ENCODE measurements at regions not wholly inside any gene's neighbourhood (a gene's known extent, or its start where the extent isn't known, plus 50 kb on each side); places are given as distances from the start of the nearest gene placed in this dataset.

- intact Hi-C loops (cut with DNase I; ENCODE audit: low total_unique reads) = no loop called here
- Histone ChIP-seq H3K9me3 (no peaks in the 10 kb centered on the region), H3K27ac (no peak overlapping the region), H3K36me3 (no peaks in the 10 kb centered on the region), H3K4me3 (no peak overlapping the region), H3K27me3 (peaks cover 0 to 4% of the 10 kb centered on the region in 2 donors), H3K4me1 (no peaks in the 10 kb centered on the region)
- no peak for DNase-seq (ENCODE audit: low spot score in 2 of 2)
- TF ChIP-seq POLR2A (IDR thresholded peaks at IDR 0.05) (no peak), POLR2AphosphoS5 (IDR thresholded peaks at IDR 0.05) (no peak), CTCF (IDR thresholded peaks at IDR 0.05) (no peak)
Measured at GRCh38 chr2:45093181-45093580, 83.9 kb upstream of the SIX2 start.

DNA sequence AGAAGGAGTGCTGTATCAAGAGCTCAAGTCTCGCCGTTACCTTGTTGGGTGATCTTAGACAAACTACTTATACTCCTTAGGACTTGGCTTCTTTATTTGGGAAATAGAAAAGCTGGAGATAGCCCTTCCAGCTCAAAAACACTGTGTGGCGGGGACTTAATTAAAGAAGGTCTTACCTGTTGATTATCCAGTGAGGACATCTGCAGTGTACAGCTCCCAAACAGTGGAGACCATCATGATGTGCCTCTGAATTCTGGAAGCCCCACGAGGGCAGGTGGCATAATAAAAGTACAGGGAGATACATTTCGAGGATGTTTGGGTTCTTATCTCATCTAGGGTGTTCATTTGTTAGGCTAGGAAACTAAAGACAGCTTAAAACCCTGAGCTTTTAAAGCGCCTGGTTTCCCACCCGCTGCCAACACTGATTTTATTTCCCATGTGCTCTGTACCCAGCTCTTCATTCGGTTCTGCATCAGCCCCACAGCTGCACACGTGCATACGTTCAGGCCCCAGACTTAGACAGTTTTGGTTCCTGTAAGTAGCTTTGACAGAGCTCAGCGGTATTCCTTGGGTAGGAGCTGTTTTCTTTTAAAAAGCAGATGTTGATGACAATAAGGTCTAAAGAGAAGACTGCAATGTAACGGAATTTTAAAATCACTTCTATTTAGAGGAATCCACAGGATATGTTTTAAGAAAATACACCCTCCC is 80.5 kb upstream of the SIX2 start:
- peaks cover 0 to 4% of the 10 kb centered on the region in 2 donors for H3K27me3 ChIP-seq
- no peaks in the 10 kb centered on the region for H3K4me1 ChIP-seq
- H3K9me3 ChIP-seq = no peaks in the 10 kb centered on the region
- intact Hi-C loops (cut with DNase I; ENCODE audit: low total_unique reads) = no loop called here
- DNase-seq (ENCODE audit: low spot score in 2 of 2) = no peak
- H3K4me3 ChIP-seq = no peak overlapping the region
- no peak overlapping the region for H3K27ac ChIP-seq
- no peak for TF ChIP-seq CTCF (IDR thresholded peaks at IDR 0.05)
- TF ChIP-seq POLR2AphosphoS5 (IDR thresholded peaks at IDR 0.05) = no peak
- no peak for TF ChIP-seq POLR2A (IDR thresholded peaks at IDR 0.05)
- H3K36me3 ChIP-seq = no peaks in the 10 kb centered on the region

DNA sequence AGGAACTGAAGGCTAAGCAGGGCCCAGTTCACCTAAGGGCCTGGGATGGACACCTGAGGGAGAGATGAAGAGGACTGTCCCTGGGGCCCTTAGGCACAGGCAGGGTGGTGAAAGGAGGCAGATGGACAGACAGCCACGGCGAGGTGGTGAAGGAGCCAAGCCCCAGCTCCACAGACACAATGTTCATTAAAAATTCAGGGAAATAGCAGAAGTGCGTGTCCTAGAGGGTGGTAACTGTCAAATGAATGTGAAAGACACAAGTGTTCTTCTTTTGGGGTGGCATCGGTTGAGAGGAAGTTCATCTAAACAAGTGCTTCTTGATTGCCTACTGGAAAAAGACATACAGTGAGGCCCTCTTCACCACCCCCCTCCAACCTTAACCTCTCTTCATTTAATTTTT is 76.2 kb upstream of the SIX2 start:
- H3K4me1 ChIP-seq = no peaks in the 10 kb centered on the region
- no peak overlapping the region for H3K27ac ChIP-seq
- no peaks in the 10 kb centered on the region for H3K27me3 ChIP-seq
- H3K36me3 ChIP-seq = no peaks in the 10 kb centered on the region
- no peaks in the 10 kb centered on the region for H3K9me3 ChIP-seq
- no peak for DNase-seq (ENCODE audit: low spot score in 2 of 2)
- TF ChIP-seq POLR2A (IDR thresholded peaks at IDR 0.05) = no peak
- no peak for TF ChIP-seq POLR2AphosphoS5 (IDR thresholded peaks at IDR 0.05)
- no peak for TF ChIP-seq CTCF (IDR thresholded peaks at IDR 0.05)
- intact Hi-C loops (cut with DNase I; ENCODE audit: low total_unique reads) = no loop called here
- H3K4me3 ChIP-seq = no peak overlapping the region

DNA sequence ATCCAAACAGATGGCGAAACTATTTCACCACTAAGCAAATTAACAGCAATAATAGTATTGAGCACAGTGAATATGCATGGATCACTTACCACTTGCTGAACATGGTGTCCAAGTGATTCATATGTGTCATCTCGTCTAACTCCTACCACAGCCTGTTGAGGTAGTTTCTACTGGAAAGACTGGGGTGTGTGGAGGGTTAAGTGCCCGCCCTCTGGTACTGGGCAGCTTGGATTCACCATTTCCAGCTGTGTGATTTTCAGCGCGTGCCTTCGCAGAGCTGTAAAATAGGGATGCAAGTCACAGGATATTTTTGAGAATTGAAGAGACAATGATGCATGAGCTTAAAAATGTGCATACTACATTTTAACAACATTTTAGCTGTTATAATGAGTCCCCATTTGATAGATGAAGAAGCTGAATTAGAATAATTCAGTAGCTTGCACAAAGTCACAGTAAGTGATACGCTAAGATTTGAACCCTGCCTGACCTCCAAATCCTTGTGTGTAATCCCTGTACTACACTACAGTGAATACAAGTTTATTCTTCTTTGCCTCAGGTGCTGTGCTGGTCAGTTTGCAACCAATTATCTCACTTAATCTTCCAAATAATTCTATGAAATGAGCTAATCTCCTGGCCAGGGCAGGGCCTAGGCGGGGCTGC is 75.2 kb upstream of the SIX2 start:
- DNase-seq (ENCODE audit: low spot score in 2 of 2) = no peak
- intact Hi-C loops (cut with DNase I; ENCODE audit: low total_unique reads) = no loop called here
- no peaks in the 10 kb centered on the region for H3K36me3 ChIP-seq
- no peak overlapping the region for H3K27ac ChIP-seq
- no peak overlapping the region for H3K4me3 ChIP-seq
- H3K4me1 ChIP-seq = no peaks in the 10 kb centered on the region
- no peak for TF ChIP-seq POLR2A (IDR thresholded peaks at IDR 0.05)
- no peak for TF ChIP-seq POLR2AphosphoS5 (IDR thresholded peaks at IDR 0.05)
- no peak for TF ChIP-seq CTCF (IDR thresholded peaks at IDR 0.05)
- no peaks in the 10 kb centered on the region for H3K27me3 ChIP-seq
- no peaks in the 10 kb centered on the region for H3K9me3 ChIP-seq

DNA sequence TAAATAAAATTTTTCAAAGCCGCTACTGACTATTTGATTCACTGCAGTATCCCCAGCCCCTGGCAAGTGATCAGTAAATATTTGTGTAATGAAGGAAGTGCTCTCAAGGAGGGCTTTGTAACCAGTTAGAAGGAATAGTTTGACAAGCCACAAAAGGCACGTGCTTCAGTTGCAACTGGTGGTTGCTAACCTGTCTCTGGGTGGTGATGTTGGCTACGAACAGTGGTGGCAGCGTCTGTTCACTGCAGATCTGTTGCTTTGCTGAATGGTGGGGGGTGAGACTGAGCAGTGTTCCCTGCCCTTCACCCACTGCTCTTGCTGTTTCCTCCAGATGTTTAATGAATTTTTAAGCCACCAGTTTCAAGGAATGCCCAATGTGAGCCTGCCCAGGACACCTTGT is 73.9 kb upstream of the SIX2 start:
- DNase-seq (ENCODE audit: low spot score in 2 of 2) = no peak
- Histone ChIP-seq H3K27me3 (no peaks in the 10 kb centered on the region), H3K36me3 (no peaks in the 10 kb centered on the region), H3K4me3 (no peak overlapping the region), H3K27ac (no peak overlapping the region), H3K9me3 (no peaks in the 10 kb centered on the region), H3K4me1 (no peaks in the 10 kb centered on the region)
- TF ChIP-seq POLR2AphosphoS5 (IDR thresholded peaks at IDR 0.05) = no peak
- no peak for TF ChIP-seq CTCF (IDR thresholded peaks at IDR 0.05)
- TF ChIP-seq POLR2A (IDR thresholded peaks at IDR 0.05) = no peak
- intact Hi-C loops (cut with DNase I; ENCODE audit: low total_unique reads) = no loop called here

Measured in breast epithelium (tissue), 4 donors.